ENCODE measurements at regions not wholly inside any gene's neighbourhood (a gene's known extent, or its start where the extent isn't known, plus 50 kb on each side); places are given as distances from the start of the nearest gene placed in this dataset.

- Histone ChIP-seq H3K4me1 (no peaks in the 10 kb centered on the region), H3K4me3 (no peak overlapping the region), H3K27me3 (no peaks in the 10 kb centered on the region), H3K36me3 (no peaks in the 10 kb centered on the region), H3K9me3 (no peaks in the 10 kb centered on the region), H3K27ac (no peak overlapping the region)
- in situ Hi-C loops (cut with MboI; ENCODE audit: low sequenced_read_pairs in 4 of 4): loop anchor here in 2 of 4 donors (10.0 to 25.0 kb wide), 2 partner anchors 463 to 475 kb away; no protein-coding TSS in a partner anchor
- DNase-seq: no peak
- TF ChIP-seq, protein P1, sequence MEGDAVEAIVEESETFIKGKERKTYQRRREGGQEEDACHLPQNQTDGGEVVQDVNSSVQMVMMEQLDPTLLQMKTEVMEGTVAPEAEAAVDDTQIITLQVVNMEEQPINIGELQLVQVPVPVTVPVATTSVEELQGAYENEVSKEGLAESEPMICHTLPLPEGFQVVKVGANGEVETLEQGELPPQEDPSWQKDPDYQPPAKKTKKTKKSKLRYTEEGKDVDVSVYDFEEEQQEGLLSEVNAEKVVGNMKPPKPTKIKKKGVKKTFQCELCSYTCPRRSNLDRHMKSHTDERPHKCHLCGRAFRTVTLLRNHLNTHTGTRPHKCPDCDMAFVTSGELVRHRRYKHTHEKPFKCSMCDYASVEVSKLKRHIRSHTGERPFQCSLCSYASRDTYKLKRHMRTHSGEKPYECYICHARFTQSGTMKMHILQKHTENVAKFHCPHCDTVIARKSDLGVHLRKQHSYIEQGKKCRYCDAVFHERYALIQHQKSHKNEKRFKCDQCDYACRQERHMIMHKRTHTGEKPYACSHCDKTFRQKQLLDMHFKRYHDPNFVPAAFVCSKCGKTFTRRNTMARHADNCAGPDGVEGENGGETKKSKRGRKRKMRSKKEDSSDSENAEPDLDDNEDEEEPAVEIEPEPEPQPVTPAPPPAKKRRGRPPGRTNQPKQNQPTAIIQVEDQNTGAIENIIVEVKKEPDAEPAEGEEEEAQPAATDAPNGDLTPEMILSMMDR (IDR thresholded peaks at IDR 0.05 in 4 of 5, conservative IDR thresholded peaks at IDR 0.05 in 1 of 5): no peak
- no peak for TF ChIP-seq POLR2A (IDR thresholded peaks at IDR 0.05)
- ATAC-seq: no peak
- intact Hi-C loops (cut with DNase I; ENCODE audit: low total_unique reads): no loop called here
These were observed 113.0 kb upstream of the TFAP2D start for GRCh38 chr6:50600280-50600679.

- intact Hi-C loops (cut with DNase I; ENCODE audit: low total_unique reads) (loop anchor here (2.0 kb wide), 1 partner anchor 475 kb away; no protein-coding TSS in a partner anchor), in situ Hi-C loops (cut with MboI; ENCODE audit: low sequenced_read_pairs in 4 of 4) (loop anchor here in 2 of 4 donors (10.0 to 25.0 kb wide), 2 partner anchors 465 to 477 kb away; no protein-coding TSS in a partner anchor)
These were observed 111.0 kb upstream of the TFAP2D start for GRCh38 chr6:50602292-50602691.

DNA sequence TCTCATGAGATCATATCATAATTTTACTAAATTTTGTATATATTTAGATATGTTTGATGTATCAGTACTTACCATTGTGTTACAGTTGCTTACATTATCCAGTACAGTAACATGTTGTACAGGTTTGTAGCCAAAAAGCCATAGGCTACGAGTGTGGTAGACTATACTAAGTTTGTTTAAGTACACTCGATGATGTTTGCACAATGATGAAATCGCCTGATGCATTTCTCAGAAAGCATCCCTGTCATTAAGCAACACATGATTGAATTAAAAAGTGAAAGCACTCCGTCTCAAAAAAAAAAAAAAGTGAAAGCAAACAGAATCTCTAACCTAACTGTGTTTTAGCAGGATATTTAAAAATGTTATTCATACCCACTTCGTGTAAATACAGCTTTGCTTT, 104.9 kb upstream of the TFAP2D start:
- DNase-seq (no peak), ATAC-seq (no peak)
- Histone ChIP-seq H3K36me3 (no peaks in the 10 kb centered on the region), H3K4me1 (no peaks in the 10 kb centered on the region), H3K9me3 (no peaks in the 10 kb centered on the region), H3K27me3 (no peaks in the 10 kb centered on the region), H3K4me3 (no peak overlapping the region), H3K27ac (no peak overlapping the region)
- in situ Hi-C loops (cut with MboI; ENCODE audit: low sequenced_read_pairs in 4 of 4) (loop anchor here in 2 of 4 donors (10.0 to 25.0 kb wide), 2 partner anchors 471 to 484 kb away; no protein-coding TSS in a partner anchor), intact Hi-C loops (cut with DNase I; ENCODE audit: low total_unique reads) (no loop called here)
- no peak for TF ChIP-seq POLR2A (IDR thresholded peaks at IDR 0.05)
- TF ChIP-seq, protein P1 (IDR thresholded peaks at IDR 0.05 in 4 of 5, conservative IDR thresholded peaks at IDR 0.05 in 1 of 5): no peak

More at GRCh38 chr6:50602292-50602691, 111.0 kb upstream of the TFAP2D start:
- Histone ChIP-seq H3K36me3 (no peaks in the 10 kb centered on the region), H3K27me3 (no peaks in the 10 kb centered on the region), H3K27ac (no peak overlapping the region), H3K9me3 (no peaks in the 10 kb centered on the region), H3K4me3 (no peak overlapping the region), H3K4me1 (no peaks in the 10 kb centered on the region)
- ATAC-seq (no peak), DNase-seq (no peak)
- no peak for TF ChIP-seq POLR2A (IDR thresholded peaks at IDR 0.05)
- TF ChIP-seq, protein P1 (IDR thresholded peaks at IDR 0.05 in 4 of 5, conservative IDR thresholded peaks at IDR 0.05 in 1 of 5): peak; percentile 10 to 69 (median 46)

DNA sequence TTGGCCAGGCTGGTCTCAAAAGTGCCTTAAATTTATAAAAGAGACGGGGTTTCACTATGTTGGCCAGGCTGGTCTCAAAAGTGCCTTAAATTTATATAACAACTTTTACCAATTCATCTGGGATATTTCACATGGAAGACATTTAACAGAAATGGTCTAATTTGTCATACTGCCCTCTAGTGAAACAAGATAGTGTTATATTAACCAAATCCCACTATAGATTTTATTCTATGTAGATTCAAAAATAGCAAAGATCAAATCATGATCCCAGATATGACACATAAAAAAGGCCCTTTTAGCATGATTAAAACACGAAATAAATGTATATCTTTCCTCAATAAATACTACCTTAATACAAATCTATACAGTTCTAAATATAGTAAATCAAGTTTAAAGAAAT, 102.8 kb upstream of the TFAP2D start:
- intact Hi-C loops (cut with DNase I; ENCODE audit: low total_unique reads): no loop called here
- no peaks in the 10 kb centered on the region for H3K36me3 ChIP-seq
- H3K9me3 ChIP-seq: no peaks in the 10 kb centered on the region
- TF ChIP-seq POLR2A (IDR thresholded peaks at IDR 0.05): no peak
- TF ChIP-seq, protein P1 (IDR thresholded peaks at IDR 0.05 in 4 of 5, conservative IDR thresholded peaks at IDR 0.05 in 1 of 5): no peak
- H3K4me1 ChIP-seq: no peaks in the 10 kb centered on the region
- no peak for ATAC-seq
- in situ Hi-C loops (cut with MboI; ENCODE audit: low sequenced_read_pairs in 4 of 4): loop anchor here in 1 of 4 donors (25.0 kb wide), 1 partner anchor 473 kb away; no protein-coding TSS in a partner anchor
- H3K4me3 ChIP-seq: no peak overlapping the region
- DNase-seq: no peak
- no peaks in the 10 kb centered on the region for H3K27me3 ChIP-seq
- H3K27ac ChIP-seq: no peak overlapping the region

DNA sequence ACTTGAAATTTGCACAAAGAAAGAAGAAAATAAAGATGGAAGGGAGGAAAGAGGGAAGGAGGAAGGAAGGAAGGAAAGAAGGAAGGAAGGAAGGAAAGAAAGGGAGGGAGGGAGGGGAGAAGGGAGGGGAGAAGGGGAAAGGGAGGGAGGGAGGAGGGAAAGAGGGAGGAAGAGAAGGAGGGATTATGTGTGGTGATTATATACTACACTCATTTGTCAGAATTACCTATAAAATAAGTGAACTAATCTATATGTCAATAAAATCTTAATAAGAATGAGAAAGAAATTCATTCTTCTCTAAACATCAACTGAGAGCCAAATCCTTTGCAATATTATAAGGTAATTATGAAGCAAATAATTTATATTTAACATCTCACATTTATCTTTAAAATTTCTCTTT, 77.9 kb upstream of the TFAP2D start:
- TF ChIP-seq POLR2A (IDR thresholded peaks at IDR 0.05): no peak
- TF ChIP-seq, protein P1 (IDR thresholded peaks at IDR 0.05 in 4 of 5, conservative IDR thresholded peaks at IDR 0.05 in 1 of 5): no peak

More for the DNA sequence above, 77.9 kb upstream of the TFAP2D start:
- Histone ChIP-seq H3K36me3 (no peaks in the 10 kb centered on the region), H3K27ac (no peak overlapping the region), H3K4me1 (no peaks in the 10 kb centered on the region), H3K4me3 (no peak overlapping the region), H3K27me3 (no peaks in the 10 kb centered on the region), H3K9me3 (no peaks in the 10 kb centered on the region)
- no peak for ATAC-seq
- intact Hi-C loops (cut with DNase I; ENCODE audit: low total_unique reads) (no loop called here), in situ Hi-C loops (cut with MboI; ENCODE audit: low sequenced_read_pairs in 4 of 4) (no loop called here)
- DNase-seq: no peak
